Kidney (tissue), 13 donors: ENCODE measurements at regions not wholly inside any gene's neighbourhood (a gene's known extent, or its start where the extent isn't known, plus 50 kb on each side); places are given as distances from the start of the nearest gene placed in this dataset.

Experiments
- DNase-seq, 5 donors: peaks; one replicate each; pipeline ENCODE4 v3.0.0-alpha.2; 2013 to 2020
- FAIRE-seq: peaks from 2 replicates; lab custom pipeline; 2012; peaks lifted over from hg19 to GRCh38; lab: Jason Lieb, UNC
- H3K27ac ChIP-seq, 2 donors: one replicate each; pipeline ENCODE4 v1.7.0; 2013; ENCODE audit warnings: low read depth in 2 of 2, low read length in 2 of 2, inconsistent platforms in 1 of 2
- H3K27me3 ChIP-seq: one replicate; pipeline ENCODE4 v1.7.1; 2013; ENCODE audit warnings: low read length, inconsistent platforms; ENCODE audit not compliant: control insufficient read depth, insufficient read depth
- H3K36me3 ChIP-seq, 3 donors: one replicate each; pipeline versions ENCODE4 v1.7.0 to v1.7.1; 2013; ENCODE audit warnings: low read length in 3 of 3, control low read depth in 1 of 3, inconsistent platforms in 1 of 3; ENCODE audit not compliant: insufficient read depth in 3 of 3, control insufficient read depth in 2 of 3
- H3K4me1 ChIP-seq, 3 donors: one replicate each; pipeline versions ENCODE4 v1.7.0 to v1.7.1; 2013; ENCODE audit warnings: low read length in 3 of 3, inconsistent platforms in 1 of 3, low read depth in 1 of 3; ENCODE audit not compliant: control insufficient read depth in 2 of 3, insufficient read depth in 2 of 3
- H3K4me3 ChIP-seq, 3 donors: one replicate each; pipeline versions ENCODE4 v1.7.0 to v1.8.1; 2013; ENCODE audit warnings: low read length in 3 of 3, control low read depth in 1 of 3, inconsistent platforms in 1 of 3
- H3K9ac ChIP-seq, 3 donors: one replicate each; pipeline versions ENCODE4 v1.7.0 to v1.7.1; 2013; ENCODE audit warnings: low read length in 3 of 3, control low read depth in 1 of 3, inconsistent platforms in 1 of 3
- H3K9me3 ChIP-seq, 3 donors: one replicate each; pipeline versions ENCODE4 v1.7.0 to v1.7.1; 2013; ENCODE audit warnings: low read length in 3 of 3, control low read depth in 1 of 3, inconsistent platforms in 1 of 3; ENCODE audit not compliant: control insufficient read depth in 2 of 3, insufficient read depth in 1 of 3
- intact Hi-C: fragments of 100-400 bp; cut with DNase I; formaldehyde crosslinking; loops from one replicate; pipeline ENCODE4 v1.11.1; 2022
- TF ChIP-seq, protein P1 (sequence below): IDR thresholded peaks from 3 replicates; pipeline ENCODE4 v1.5.1; 2012; ENCODE audit warnings: mild to moderate bottlenecking, moderate library complexity, borderline replicate concordance; ENCODE audit not compliant: insufficient read depth; ENCODE audit errors: extremely low read depth
- donor health status: control.
- donor health status: control.
- donor health status: control.
- donor health status: control.
- donor health status: control.
- donor health status: DM: yes; HTN: yes; CAD: no.
- donor health status: Normal renal cell carcinoma (clear cell type).

DNA sequence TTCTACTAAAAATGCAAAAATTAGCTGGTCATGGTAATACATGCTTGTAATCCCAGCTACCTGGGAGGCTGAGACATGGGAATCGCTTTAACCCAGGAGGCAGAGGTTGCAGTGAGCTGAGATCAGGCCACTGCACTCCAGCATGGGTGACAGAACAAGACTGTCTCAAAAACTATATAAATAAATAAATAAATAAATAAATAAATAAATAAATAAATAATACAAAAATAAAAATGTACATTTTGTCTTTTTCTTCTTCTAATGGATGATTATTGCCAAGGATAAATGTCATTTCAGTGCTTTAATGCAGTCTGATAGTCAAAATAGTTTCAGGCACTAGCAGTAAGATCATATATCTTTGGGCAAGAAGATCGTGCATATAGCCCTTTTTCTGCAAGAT lies 727.6 kb upstream of the SEMA3D start:
- FAIRE-seq, result no peak
- Histone ChIP-seq H3K27me3 (no peaks in the 10 kb centered on the region), H3K4me3 (no peak overlapping the region), H3K36me3 (no peaks in the 10 kb centered on the region), H3K27ac (no peak overlapping the region), H3K9ac (no peak overlapping the region), H3K4me1 (no peaks in the 10 kb centered on the region), H3K9me3 (peaks cover 0 to 2% (median 2%) of the 10 kb centered on the region in 3 donors)
- TF ChIP-seq, protein P1, sequence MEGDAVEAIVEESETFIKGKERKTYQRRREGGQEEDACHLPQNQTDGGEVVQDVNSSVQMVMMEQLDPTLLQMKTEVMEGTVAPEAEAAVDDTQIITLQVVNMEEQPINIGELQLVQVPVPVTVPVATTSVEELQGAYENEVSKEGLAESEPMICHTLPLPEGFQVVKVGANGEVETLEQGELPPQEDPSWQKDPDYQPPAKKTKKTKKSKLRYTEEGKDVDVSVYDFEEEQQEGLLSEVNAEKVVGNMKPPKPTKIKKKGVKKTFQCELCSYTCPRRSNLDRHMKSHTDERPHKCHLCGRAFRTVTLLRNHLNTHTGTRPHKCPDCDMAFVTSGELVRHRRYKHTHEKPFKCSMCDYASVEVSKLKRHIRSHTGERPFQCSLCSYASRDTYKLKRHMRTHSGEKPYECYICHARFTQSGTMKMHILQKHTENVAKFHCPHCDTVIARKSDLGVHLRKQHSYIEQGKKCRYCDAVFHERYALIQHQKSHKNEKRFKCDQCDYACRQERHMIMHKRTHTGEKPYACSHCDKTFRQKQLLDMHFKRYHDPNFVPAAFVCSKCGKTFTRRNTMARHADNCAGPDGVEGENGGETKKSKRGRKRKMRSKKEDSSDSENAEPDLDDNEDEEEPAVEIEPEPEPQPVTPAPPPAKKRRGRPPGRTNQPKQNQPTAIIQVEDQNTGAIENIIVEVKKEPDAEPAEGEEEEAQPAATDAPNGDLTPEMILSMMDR, result no peak
- no peak for DNase-seq
- intact Hi-C loops, result no loop called here

DNA sequence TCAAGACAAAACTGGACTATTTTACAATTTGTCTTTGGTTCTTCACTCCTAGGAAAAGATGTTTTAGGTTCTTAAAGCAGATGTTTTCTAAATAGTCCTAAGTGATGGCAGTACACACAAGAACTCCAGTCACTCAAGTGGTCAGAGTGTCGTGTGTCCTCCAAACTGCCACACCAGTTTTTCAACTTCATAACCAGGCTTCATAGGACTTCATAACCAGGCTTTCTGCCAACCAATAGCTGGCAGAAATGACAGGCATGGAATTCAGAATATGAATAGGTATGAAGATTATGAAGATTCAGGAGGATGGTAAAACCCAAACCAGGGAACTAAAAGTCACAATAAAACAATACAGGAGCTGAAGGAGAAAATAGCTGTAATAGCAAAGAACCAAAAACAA lies 721.2 kb upstream of the SEMA3D start:
- H3K36me3 ChIP-seq, result no peaks in the 10 kb centered on the region
- H3K4me1 ChIP-seq, result no peaks in the 10 kb centered on the region
- no peak for DNase-seq
- no peak for FAIRE-seq
- H3K4me3 ChIP-seq, result no peak overlapping the region
- no peak overlapping the region for H3K27ac ChIP-seq
- H3K27me3 ChIP-seq, result no peaks in the 10 kb centered on the region
- H3K9me3 ChIP-seq, result peaks cover 0 to 2% (median 2%) of the 10 kb centered on the region in 3 donors
- TF ChIP-seq, protein P1, result no peak
- H3K9ac ChIP-seq, result no peak overlapping the region
- intact Hi-C loops, result no loop called here

DNA sequence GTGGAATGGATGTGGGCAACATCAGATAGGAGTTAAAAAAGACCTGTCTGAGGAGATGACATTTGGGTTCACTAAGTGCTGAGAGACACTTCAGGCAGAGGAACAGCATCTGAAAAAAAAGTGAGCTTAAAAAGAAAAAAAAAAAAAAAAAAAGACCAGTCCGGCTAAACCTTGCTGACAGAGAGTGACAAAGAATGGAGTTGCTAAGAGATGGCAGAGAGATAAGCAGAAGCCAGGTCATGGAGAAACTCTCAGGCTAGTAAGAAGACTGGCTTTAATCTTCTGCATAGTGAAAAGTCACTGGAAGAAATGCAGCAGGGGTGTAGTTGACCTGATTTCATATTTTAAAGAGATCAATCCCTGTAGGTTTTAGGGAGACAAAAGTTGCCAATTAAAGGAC lies 711.1 kb upstream of the SEMA3D start:
- no peak overlapping the region for H3K27ac ChIP-seq
- no peaks in the 10 kb centered on the region for H3K9me3 ChIP-seq
- H3K27me3 ChIP-seq, result no peaks in the 10 kb centered on the region
- FAIRE-seq (no peak), DNase-seq (no peak)
- intact Hi-C loops, result no loop called here
- TF ChIP-seq, protein P1, result no peak
- H3K9ac ChIP-seq, result no peak overlapping the region
- no peaks in the 10 kb centered on the region for H3K4me1 ChIP-seq
- no peaks in the 10 kb centered on the region for H3K36me3 ChIP-seq
- H3K4me3 ChIP-seq, result no peak overlapping the region

DNA sequence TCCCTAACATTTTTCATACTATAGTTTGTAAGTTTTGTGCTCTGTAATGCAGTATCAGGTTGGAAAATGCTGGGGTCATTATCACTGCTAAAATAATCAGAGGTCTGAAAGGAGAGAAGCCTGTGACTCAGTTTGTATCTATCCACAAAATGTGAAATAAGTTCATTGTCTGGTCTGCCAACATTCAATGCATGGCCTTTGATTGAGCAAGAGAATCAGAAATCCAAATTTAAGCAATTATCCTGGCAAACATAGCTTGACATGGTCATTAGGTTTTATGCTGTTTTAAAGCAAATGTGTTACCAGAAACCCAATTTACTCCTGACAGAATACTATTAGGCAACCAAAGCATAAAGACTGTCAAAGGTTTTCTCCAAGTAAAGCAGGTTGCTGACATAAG lies 709.7 kb upstream of the SEMA3D start:
- Histone ChIP-seq H3K4me1 (no peaks in the 10 kb centered on the region), H3K9me3 (no peaks in the 10 kb centered on the region), H3K27ac (no peak overlapping the region), H3K9ac (no peak overlapping the region), H3K27me3 (no peaks in the 10 kb centered on the region), H3K4me3 (no peak overlapping the region), H3K36me3 (no peaks in the 10 kb centered on the region)
- FAIRE-seq (no peak), DNase-seq (no peak)
- TF ChIP-seq, protein P1, result no peak
- intact Hi-C loops, result no loop called here
